Neuron (in vitro differentiated cells): ENCODE measurements at regions not wholly inside any gene's neighbourhood (a gene's known extent, or its start where the extent isn't known, plus 50 kb on each side); places are given as distances from the start of the nearest gene placed in this dataset.

ENCODE experiments used
- H2AFZ ChIP-seq: one replicate; pipeline ENCODE4 v1.6.1; 2013; ENCODE audit warnings: low read depth, mild to moderate bottlenecking, inconsistent platforms, low read length, moderate library complexity
- H3K27me3 ChIP-seq: one replicate; pipeline ENCODE4 v1.6.1; 2013; ENCODE audit warnings: low read length; ENCODE audit not compliant: insufficient read depth
- H3K36me3 ChIP-seq: one replicate; pipeline ENCODE4 v1.6.1; 2013; ENCODE audit warnings: low read length; ENCODE audit not compliant: insufficient read depth
- H3K4me1 ChIP-seq: one replicate; pipeline ENCODE4 v1.6.1; 2013; ENCODE audit warnings: low read length; ENCODE audit not compliant: insufficient read depth
- H3K4me3 ChIP-seq: 2 replicates; pipeline ENCODE4 v1.5.1; 2013; ENCODE audit warnings: mild to moderate bottlenecking, low read length, moderate library complexity
- H3K9me3 ChIP-seq: one replicate; pipeline ENCODE4 v1.6.1; 2013; ENCODE audit warnings: low read length

- no peaks in the 10 kb centered on the region for H3K9me3 ChIP-seq
- no peak overlapping the region for H3K4me3 ChIP-seq
- no peaks in the 10 kb centered on the region for H3K27me3 ChIP-seq
Measured at GRCh38 chr6:23630726-23631635, 495.0 kb upstream of the NRSN1 start.

GRCh38 chr6:23633996-23634395 lies 492.0 kb upstream of the NRSN1 start:
- no peaks in the 10 kb centered on the region for H3K9me3 ChIP-seq
- no peaks in the 10 kb centered on the region for H3K36me3 ChIP-seq
- H3K27me3 ChIP-seq: no peaks in the 10 kb centered on the region
- no peak overlapping the region for H2AFZ ChIP-seq
- H3K4me3 ChIP-seq: no peak overlapping the region
- peaks cover 8% of the 10 kb centered on the region for H3K4me1 ChIP-seq

More at GRCh38 chr6:23630726-23631635, 495.0 kb upstream of the NRSN1 start:
- peaks cover 8% of the 10 kb centered on the region for H3K4me1 ChIP-seq
- H2AFZ ChIP-seq: no peak overlapping the region
- no peaks in the 10 kb centered on the region for H3K36me3 ChIP-seq

- Histone ChIP-seq H2AFZ (no peak overlapping the region), H3K36me3 (no peaks in the 10 kb centered on the region), H3K9me3 (no peaks in the 10 kb centered on the region), H3K27me3 (no peaks in the 10 kb centered on the region), H3K4me1 (peaks cover 8% of the 10 kb centered on the region), H3K4me3 (no peak overlapping the region)
Measured at GRCh38 chr6:23635150-23635549, 490.9 kb upstream of the NRSN1 start.

DNA sequence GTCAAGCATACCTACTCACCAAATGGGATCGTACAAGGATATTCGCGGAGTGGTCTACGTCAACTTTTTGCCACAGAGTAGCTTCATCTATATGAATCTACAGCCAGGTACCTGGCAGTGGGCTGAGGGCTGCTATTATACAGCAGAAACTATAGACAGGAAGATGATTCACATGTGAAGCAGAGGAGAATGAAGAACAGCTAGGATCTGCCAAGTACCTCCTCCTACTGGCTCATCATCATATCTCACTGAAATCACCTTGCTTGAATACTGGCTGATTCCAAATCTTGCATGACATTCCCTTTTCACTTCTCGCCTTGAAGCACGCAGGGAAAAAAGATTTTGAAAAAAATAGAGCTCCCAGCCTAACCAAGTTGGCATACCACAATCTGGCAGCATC lies 488.7 kb upstream of the NRSN1 start:
- Histone ChIP-seq H3K9me3 (no peaks in the 10 kb centered on the region), H3K36me3 (no peaks in the 10 kb centered on the region), H3K27me3 (no peaks in the 10 kb centered on the region), H2AFZ (no peak overlapping the region), H3K4me1 (peaks cover 8% of the 10 kb centered on the region), H3K4me3 (no peak overlapping the region)

GRCh38 chr6:23642849-23643248 lies 483.2 kb upstream of the NRSN1 start:
- Histone ChIP-seq H3K27me3 (no peaks in the 10 kb centered on the region), H2AFZ (no peak overlapping the region), H3K9me3 (no peaks in the 10 kb centered on the region), H3K36me3 (no peaks in the 10 kb centered on the region), H3K4me1 (no peaks in the 10 kb centered on the region), H3K4me3 (no peak overlapping the region)

- Histone ChIP-seq H3K36me3 (no peaks in the 10 kb centered on the region), H3K27me3 (no peaks in the 10 kb centered on the region), H3K4me3 (no peak overlapping the region), H3K9me3 (no peaks in the 10 kb centered on the region), H2AFZ (no peak overlapping the region), H3K4me1 (peaks cover 9% of the 10 kb centered on the region)
Measured at GRCh38 chr6:23647045-23647444, 479.0 kb upstream of the NRSN1 start.

GRCh38 chr6:23650676-23651075 lies 475.3 kb upstream of the NRSN1 start:
- Histone ChIP-seq H3K4me3 (no peak overlapping the region), H3K36me3 (no peaks in the 10 kb centered on the region), H3K27me3 (no peaks in the 10 kb centered on the region), H2AFZ (peak overlapping the region; percentile 50), H3K4me1 (peaks cover 9% of the 10 kb centered on the region), H3K9me3 (no peaks in the 10 kb centered on the region)

GRCh38 chr6:23654745-23655144 lies 471.3 kb upstream of the NRSN1 start:
- no peak overlapping the region for H3K4me3 ChIP-seq
- H3K4me1 ChIP-seq: peaks cover 25% of the 10 kb centered on the region
- no peaks in the 10 kb centered on the region for H3K27me3 ChIP-seq
- H3K9me3 ChIP-seq: no peaks in the 10 kb centered on the region
- no peak overlapping the region for H2AFZ ChIP-seq
- no peaks in the 10 kb centered on the region for H3K36me3 ChIP-seq

GRCh38 chr6:23655525-23655924 lies 470.5 kb upstream of the NRSN1 start:
- Histone ChIP-seq H3K27me3 (no peaks in the 10 kb centered on the region), H3K9me3 (no peaks in the 10 kb centered on the region), H3K4me3 (no peak overlapping the region), H2AFZ (no peak overlapping the region), H3K4me1 (peaks cover 22% of the 10 kb centered on the region), H3K36me3 (no peaks in the 10 kb centered on the region)

GRCh38 chr6:23656255-23657194 lies 469.5 kb upstream of the NRSN1 start:
- Histone ChIP-seq H2AFZ (no peak overlapping the region), H3K9me3 (no peaks in the 10 kb centered on the region), H3K4me1 (peaks cover 16% of the 10 kb centered on the region), H3K4me3 (no peak overlapping the region), H3K36me3 (no peaks in the 10 kb centered on the region), H3K27me3 (no peaks in the 10 kb centered on the region)

GRCh38 chr6:23659125-23659524 lies 466.9 kb upstream of the NRSN1 start:
- Histone ChIP-seq H3K4me1 (peaks cover 16% of the 10 kb centered on the region), H3K36me3 (no peaks in the 10 kb centered on the region), H3K4me3 (no peak overlapping the region)

DNA sequence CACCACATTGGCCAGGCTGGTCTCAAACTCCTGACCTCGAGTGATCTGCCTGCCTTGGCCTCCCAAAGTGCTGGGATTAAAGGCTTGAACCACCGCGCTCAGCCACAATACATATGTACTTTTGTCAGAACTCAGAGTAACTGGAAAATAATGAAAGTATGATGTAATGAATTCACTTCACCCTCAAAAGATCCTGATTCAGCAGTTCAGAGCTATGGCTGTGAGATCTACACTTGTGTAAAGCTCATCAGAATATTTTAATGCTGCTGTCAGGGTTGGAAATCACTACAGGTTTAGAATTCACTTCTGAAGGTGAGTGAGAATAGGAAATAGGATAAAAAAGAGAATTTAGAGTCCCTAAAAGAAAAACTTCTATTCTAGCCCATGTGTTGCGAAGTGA lies 464.5 kb upstream of the NRSN1 start:
- H3K4me1 ChIP-seq: peaks cover 10% of the 10 kb centered on the region
- no peaks in the 10 kb centered on the region for H3K9me3 ChIP-seq
- H3K4me3 ChIP-seq: no peak overlapping the region
- no peaks in the 10 kb centered on the region for H3K27me3 ChIP-seq
- H3K36me3 ChIP-seq: no peaks in the 10 kb centered on the region
- no peak overlapping the region for H2AFZ ChIP-seq

More at GRCh38 chr6:23659125-23659524, 466.9 kb upstream of the NRSN1 start:
- Histone ChIP-seq H3K9me3 (no peaks in the 10 kb centered on the region), H3K27me3 (no peaks in the 10 kb centered on the region), H2AFZ (no peak overlapping the region)

DNA sequence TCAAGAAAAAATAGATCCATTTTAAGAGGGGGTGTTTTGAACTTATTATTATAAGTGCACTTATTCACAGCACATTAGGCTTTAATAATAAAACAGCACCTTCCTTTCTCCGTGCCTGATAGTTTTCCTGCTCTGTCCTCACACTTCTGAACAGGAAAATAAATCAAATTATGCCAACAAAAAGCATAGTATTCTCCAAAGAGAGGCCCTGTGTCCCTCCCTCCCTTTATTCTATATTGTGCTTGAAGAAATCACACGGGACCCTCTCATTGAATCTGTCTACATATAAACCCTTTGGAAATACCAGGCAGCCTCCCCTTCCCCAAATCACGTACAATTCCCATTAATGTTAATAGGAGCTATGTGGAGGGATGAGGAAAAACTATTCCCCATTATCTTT lies 462.9 kb upstream of the NRSN1 start:
- Histone ChIP-seq H3K4me1 (peaks cover 8% of the 10 kb centered on the region), H2AFZ (no peak overlapping the region), H3K36me3 (no peaks in the 10 kb centered on the region), H3K4me3 (no peak overlapping the region), H3K27me3 (no peaks in the 10 kb centered on the region), H3K9me3 (no peaks in the 10 kb centered on the region)
